ENCODE measurements at regions not wholly inside any gene's neighbourhood (a gene's known extent, or its start where the extent isn't known, plus 50 kb on each side); places are given as distances from the start of the nearest gene placed in this dataset.

GRCh38 chr20:11192106-11192505, 518.3 kb upstream of the JAG1 start:
- no peak overlapping the region for H2AFZ ChIP-seq (replicated peaks)
- no peak overlapping the region for H3K9ac ChIP-seq
- H3K36me3 ChIP-seq = no peaks in the 10 kb centered on the region
- Mint-ChIP-seq H3K27me3 (ENCODE audit: insufficient read depth, low read depth) (peaks cover 3% of the 10 kb centered on the region), H3K4me3 (no peak overlapping the region), H3K9me3 (peaks cover 2% of the 10 kb centered on the region), H3K36me3 (no peaks in the 10 kb centered on the region), H3K4me1 (peaks cover 5% of the 10 kb centered on the region), H3K27ac (no peak overlapping the region)
- H3K4me3 ChIP-seq = no peak overlapping the region
- no peak for DNase-seq (ENCODE audit: low spot score)
- H4K20me1 ChIP-seq (ENCODE audit: low read depth) = no peaks in the 10 kb centered on the region
- no peaks in the 10 kb centered on the region for H3K79me2 ChIP-seq (ENCODE audit: low read depth)
- TF ChIP-seq CTCF (IDR thresholded peaks at IDR 0.05) (no peak), EZH2phosphoT487 (IDR thresholded peaks at IDR 0.05) (no peak), EZH2 (IDR thresholded peaks at IDR 0.05) (no peak)
- H3K4me1 ChIP-seq = no peaks in the 10 kb centered on the region
- no peak overlapping the region for H3K4me2 ChIP-seq
- H3K27me3 ChIP-seq = no peaks in the 10 kb centered on the region
- no peak overlapping the region for H3K27ac ChIP-seq
- H3K9me3 ChIP-seq (ENCODE audit: low read depth) = no peaks in the 10 kb centered on the region
- no peaks in the 10 kb centered on the region for H3F3A ChIP-seq (ENCODE audit: low read depth)

GRCh38 chr20:11193241-11193640, 519.4 kb upstream of the JAG1 start:
- Histone ChIP-seq H3K27ac (no peak overlapping the region), H3K9ac (no peak overlapping the region), H3K79me2 (ENCODE audit: low read depth) (no peaks in the 10 kb centered on the region), H3F3A (ENCODE audit: low read depth) (no peaks in the 10 kb centered on the region), H3K36me3 (no peaks in the 10 kb centered on the region), H3K4me3 (no peak overlapping the region), H3K4me2 (no peak overlapping the region), H3K9me3 (ENCODE audit: low read depth) (no peaks in the 10 kb centered on the region), H2AFZ (replicated peaks) (no peak overlapping the region), H3K4me1 (no peaks in the 10 kb centered on the region), H3K27me3 (no peaks in the 10 kb centered on the region), H4K20me1 (ENCODE audit: low read depth) (no peaks in the 10 kb centered on the region)
- DNase-seq (ENCODE audit: low spot score) = no peak
- H3K4me3 Mint-ChIP-seq = no peak overlapping the region
- H3K36me3 Mint-ChIP-seq = no peaks in the 10 kb centered on the region
- peaks cover 5% of the 10 kb centered on the region for H3K4me1 Mint-ChIP-seq
- H3K27ac Mint-ChIP-seq = no peak overlapping the region
- no peak for TF ChIP-seq CTCF (IDR thresholded peaks at IDR 0.05)
- no peak for TF ChIP-seq EZH2phosphoT487 (IDR thresholded peaks at IDR 0.05)
- TF ChIP-seq EZH2 (IDR thresholded peaks at IDR 0.05) = no peak
- peaks cover 2% of the 10 kb centered on the region for H3K9me3 Mint-ChIP-seq
- H3K27me3 Mint-ChIP-seq (ENCODE audit: insufficient read depth, low read depth) = peaks cover 3% of the 10 kb centered on the region

- H2AFZ ChIP-seq (replicated peaks) = no peak overlapping the region
- H3K4me3 ChIP-seq = no peak overlapping the region
- no peak overlapping the region for H3K4me2 ChIP-seq
- Mint-ChIP-seq H3K27ac (no peak overlapping the region), H3K4me1 (peaks cover 5% of the 10 kb centered on the region), H3K36me3 (no peaks in the 10 kb centered on the region), H3K9me3 (peaks cover 2% of the 10 kb centered on the region), H3K4me3 (no peak overlapping the region), H3K27me3 (ENCODE audit: insufficient read depth, low read depth) (peaks cover 3% of the 10 kb centered on the region)
- H3K9ac ChIP-seq = no peak overlapping the region
- no peak for DNase-seq (ENCODE audit: low spot score)
- no peaks in the 10 kb centered on the region for H3K9me3 ChIP-seq (ENCODE audit: low read depth)
- no peaks in the 10 kb centered on the region for H3F3A ChIP-seq (ENCODE audit: low read depth)
- no peaks in the 10 kb centered on the region for H4K20me1 ChIP-seq (ENCODE audit: low read depth)
- TF ChIP-seq CTCF (IDR thresholded peaks at IDR 0.05) (no peak), EZH2phosphoT487 (IDR thresholded peaks at IDR 0.05) (no peak), EZH2 (IDR thresholded peaks at IDR 0.05) (no peak)
- H3K27ac ChIP-seq = no peak overlapping the region
- no peaks in the 10 kb centered on the region for H3K79me2 ChIP-seq (ENCODE audit: low read depth)
- no peaks in the 10 kb centered on the region for H3K4me1 ChIP-seq
- H3K36me3 ChIP-seq = no peaks in the 10 kb centered on the region
- H3K27me3 ChIP-seq = no peaks in the 10 kb centered on the region
Observed at GRCh38 chr20:11195169-11195568, 521.4 kb upstream of the JAG1 start.
